ENCODE measurements at regions not wholly inside any gene's neighbourhood (a gene's known extent, or its start where the extent isn't known, plus 50 kb on each side); places are given as distances from the start of the nearest gene placed in this dataset.
"Not testable (repeated sequence)": the region's sequence is repeated elsewhere in the genome, so short reads cannot be mapped to it uniquely, and the experiment has no call there.

DNA sequence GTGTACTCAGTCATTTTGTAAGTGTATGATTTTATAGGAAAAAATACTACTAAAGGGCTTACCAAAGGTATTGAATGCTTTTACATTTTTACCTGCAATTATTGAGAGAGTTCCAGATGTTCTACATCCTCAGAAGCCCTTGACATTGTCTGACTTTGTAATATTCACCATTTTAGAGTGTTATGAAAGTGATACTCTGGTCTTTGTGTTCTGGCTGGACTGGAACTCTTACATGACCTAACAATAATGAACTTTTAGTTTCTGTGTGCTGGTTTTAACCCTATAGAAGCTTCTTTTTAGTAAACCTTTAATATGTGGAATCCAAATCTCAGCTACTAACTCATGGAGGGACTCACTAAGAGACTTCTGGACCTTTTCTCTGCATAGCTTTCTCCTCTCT lies 478.8 kb upstream of the SPANXN1 start:
- intact Hi-C loops (cut with DNase I): no loop called here
- no peak for ATAC-seq
- no peak for DNase-seq (ENCODE audit: low spot score)

DNA sequence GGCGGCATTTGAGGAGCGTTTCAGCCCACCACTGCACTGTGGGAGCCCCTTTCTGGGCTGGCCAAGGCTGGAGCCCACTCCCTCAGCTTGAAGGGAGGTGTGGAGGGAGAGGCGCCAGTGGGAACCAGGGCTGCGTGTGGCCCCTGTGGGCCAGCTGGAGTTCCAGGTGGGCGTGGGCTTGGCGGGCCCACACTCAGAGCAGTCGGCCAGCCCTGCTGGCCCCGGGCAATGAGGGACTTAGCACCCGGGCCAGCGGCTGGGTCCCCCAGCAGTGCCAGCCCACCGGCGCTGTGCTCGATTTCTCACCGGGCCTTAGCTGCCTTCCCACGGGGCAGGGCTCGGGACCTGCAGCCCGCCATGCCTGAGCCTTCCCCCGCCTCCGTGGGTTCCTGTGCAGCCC lies 463.8 kb upstream of the SPANXN1 start:
- ATAC-seq; intact Hi-C loops (cut with DNase I): not testable (repeated sequence)

DNA sequence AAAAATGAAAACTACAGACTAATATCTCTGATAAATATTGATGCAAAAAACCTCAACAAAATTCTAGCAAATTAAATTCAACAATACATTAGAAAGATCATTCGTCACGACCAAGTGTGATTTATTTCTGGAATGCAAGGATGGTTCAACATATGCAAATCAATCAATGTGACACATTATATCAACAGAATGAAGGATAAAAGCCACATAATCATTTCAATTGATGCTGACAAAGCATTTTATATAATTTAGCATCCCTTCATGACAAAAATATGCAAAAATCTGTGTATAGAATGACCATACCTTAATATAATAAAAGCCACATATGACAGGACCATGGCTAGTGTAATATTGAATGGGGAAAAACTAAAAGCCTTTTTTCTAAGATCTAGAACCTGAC lies 457.2 kb upstream of the SPANXN1 start:
- DNase-seq (ENCODE audit: low spot score) (no peak), ATAC-seq (no peak)
- intact Hi-C loops (cut with DNase I): no loop called here

More for the DNA sequence above, 463.8 kb upstream of the SPANXN1 start:
- not testable (repeated sequence) for DNase-seq (ENCODE audit: low spot score)

DNA sequence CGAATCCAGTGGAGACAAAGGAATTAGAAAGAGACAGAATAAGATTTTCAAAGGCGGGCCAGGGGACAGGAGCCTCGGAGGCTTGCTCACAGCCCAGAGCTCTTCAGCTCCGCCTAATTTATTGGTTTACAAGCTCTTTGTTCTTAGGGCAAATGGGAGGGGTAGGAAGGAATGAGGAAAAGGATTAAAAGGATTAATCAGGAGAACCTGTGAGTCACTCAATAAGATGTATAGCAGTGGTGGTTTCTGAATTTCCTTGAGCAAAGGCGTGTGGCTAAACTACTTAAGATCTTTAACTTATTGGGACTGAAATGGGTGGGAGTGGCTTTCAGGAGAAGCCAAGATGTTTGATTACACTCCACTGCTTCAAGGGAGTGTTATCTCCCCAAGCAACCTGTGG lies 456.0 kb upstream of the SPANXN1 start:
- ATAC-seq: no peak
- no peak for DNase-seq (ENCODE audit: low spot score)
- intact Hi-C loops (cut with DNase I): no loop called here

DNA sequence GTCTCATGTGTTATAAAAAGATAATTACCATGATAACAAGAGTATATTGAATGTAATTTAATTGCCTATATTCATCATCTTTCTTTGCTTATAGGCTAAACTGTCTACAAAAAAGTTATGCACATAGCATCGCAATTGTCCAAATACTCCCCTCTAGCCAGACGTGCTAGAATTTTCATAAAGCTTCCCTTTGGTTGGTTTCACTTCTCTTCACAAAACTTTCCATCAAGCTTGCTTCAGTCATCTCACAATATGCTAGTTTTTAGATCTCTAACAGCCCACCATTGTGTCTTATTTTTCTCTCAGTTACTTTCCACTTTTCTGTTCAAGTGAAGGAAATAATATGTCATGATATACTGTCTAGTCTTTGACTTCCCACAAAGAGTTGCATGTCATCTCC lies 448.3 kb upstream of the SPANXN1 start:
- intact Hi-C loops (cut with DNase I): no loop called here
- DNase-seq (ENCODE audit: low spot score): no peak
- ATAC-seq: no peak

DNA sequence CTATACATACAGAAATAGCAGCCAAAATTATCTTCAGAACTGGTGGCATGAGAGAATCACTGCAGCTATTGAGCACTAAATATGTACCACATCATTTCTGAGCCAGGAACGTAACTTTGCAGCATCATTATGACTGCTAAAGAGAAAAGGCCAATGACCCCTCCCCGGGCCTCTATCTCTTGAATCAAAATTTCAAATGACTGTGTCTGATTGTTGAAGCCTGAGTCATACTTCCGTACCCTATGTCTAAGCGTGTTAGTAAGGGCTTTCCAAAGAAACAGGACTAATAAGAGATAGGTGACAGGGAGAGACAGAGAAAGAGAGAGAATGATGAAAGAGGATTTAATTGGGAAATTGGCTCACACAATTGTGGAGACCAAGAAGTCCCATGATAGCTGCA lies 445.5 kb upstream of the SPANXN1 start:
- intact Hi-C loops (cut with DNase I): no loop called here
- no peak for ATAC-seq
- no peak for DNase-seq (ENCODE audit: low spot score)

DNA sequence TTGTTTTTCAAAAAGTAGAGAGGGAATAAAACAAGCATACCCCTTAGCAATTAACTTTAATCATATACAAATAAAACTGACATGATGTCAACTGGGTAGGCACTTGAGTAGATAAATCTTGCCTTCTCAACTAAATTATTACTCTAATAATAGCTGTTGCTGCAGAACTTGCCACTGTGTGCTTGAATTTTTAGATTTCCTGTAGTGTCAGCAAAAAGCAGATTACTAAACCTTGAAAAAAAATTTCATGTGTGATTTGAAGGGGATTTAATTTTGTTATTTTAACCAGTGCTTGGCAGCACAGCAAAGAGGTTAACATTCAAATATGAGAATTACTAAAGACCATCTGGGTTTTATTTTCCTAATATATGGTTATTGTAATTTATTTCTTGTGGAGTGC lies 438.3 kb upstream of the SPANXN1 start:
- DNase-seq (ENCODE audit: low spot score) (no peak), ATAC-seq (no peak)
- intact Hi-C loops (cut with DNase I): no loop called here

DNA sequence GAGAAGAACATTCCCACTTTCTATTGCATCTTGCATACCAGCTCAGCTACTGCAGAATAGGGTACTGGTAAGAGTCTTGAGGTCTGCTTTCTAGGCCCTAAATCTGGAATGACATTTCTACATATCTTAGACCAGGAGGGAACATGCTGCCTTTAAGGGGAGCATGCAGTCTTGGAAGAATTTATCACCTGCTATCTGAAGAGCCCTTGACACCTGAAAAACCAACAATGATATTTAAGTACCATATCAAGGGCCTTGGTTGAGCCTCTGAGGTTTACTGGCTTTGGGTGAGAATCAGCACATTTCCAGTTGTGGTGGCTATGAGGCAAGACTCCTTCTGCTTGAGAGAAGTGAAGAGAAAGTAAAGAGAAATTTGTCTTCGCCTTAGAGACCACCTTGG lies 436.8 kb upstream of the SPANXN1 start:
- DNase-seq (ENCODE audit: low spot score): no peak
- intact Hi-C loops (cut with DNase I): no loop called here
- ATAC-seq: no peak

DNA sequence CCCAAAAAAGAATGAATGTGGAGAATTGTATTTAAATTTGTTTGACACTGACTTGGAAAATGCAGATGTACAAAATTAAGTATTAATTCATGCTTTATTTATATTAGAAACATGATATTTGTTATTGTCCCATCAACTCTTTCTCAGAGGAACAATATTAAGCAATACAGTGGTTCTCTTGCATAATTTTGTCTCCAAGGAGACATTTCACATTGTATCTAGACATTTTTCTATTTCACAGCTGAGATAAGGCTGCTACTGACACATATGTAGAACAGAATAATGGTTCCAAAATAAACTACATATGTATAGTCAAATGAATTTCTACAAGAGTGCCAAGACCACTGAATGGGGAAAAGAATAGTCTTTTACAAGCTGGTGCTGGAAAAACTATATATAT lies 427.9 kb upstream of the SPANXN1 start:
- intact Hi-C loops (cut with DNase I): no loop called here
- DNase-seq (ENCODE audit: low spot score) (no peak), ATAC-seq (no peak)

DNA sequence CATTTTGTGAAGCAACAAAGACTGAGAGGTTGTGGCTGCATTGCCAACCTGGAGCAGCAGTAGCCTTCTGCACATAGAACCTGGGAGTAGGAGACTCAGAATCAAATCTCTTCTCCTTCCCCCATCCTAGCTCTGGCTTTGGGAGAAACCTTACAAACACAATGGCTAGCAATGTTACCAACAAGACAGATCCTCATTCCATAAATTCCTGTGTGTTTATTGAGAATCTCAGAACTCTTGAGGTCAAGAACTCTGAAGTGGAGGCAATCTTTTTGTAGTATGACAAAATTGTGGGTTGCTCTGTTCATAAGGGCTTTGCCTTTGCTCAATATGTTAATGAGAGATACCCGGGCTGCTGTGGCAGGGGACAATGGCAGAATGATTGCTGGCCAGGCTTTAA lies 406.7 kb upstream of the SPANXN1 start:
- DNase-seq (ENCODE audit: low spot score) (no peak), ATAC-seq (no peak)
- intact Hi-C loops (cut with DNase I): no loop called here

DNA sequence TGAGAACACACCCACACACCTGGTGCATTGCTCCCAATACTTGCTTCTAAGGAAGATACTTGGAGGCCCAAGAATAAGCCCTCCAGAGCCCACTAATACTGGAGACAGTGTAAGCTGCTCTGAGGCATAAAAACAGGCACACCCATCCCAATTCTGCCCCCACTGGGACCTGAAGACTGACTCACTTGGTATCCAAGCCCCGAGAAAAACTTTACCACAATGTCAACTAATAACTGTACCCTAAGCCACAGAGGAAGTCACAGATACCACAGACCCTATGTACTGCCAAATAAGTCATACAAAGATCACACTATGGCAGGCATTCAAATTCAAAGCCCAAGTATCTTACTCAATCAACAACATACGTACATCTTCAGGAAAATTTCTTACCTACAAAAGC lies 398.2 kb upstream of the SPANXN1 start:
- ATAC-seq: no peak
- intact Hi-C loops (cut with DNase I): no loop called here

DNA sequence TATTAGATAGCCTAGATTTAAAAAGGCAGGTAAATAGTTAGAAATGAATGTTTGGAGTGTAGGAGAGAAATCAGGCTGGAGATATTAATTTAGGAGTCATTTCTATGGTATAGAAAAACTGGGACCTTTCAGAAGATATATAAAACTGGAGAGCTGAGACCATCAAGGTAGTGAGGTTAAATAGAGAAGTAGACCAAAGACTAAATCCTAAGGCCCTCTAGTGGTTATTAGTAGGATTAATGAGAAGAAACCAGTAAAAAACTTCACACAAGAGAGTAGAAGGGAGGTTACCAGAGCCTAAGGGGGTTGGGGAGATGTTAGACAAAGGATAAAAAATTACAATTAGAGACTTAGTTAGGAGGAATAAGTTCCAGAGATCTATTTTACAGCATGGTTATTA lies 351.0 kb upstream of the SPANXN1 start:
- intact Hi-C loops (cut with DNase I): no loop called here
- no peak for DNase-seq (ENCODE audit: low spot score)
- no peak for ATAC-seq

More for the DNA sequence above, 398.2 kb upstream of the SPANXN1 start:
- DNase-seq (ENCODE audit: low spot score): no peak

DNA sequence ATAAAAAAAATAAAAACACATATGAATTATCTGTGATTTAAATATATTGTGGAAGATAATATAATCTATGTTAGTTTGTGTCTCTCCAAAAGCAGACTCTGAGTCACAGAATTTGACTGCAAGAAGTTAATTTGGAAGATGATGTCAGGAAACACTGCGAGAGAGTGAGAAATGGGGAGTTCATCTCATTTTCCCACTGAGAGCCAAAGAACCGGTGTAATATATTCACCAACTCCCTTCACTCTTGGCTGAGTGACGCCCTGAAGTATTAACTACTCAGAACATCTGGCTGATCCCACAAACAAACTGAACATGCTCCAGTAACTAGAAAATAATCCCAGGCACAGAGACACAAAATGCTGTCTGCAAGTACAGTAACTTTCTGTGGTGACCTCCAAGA lies 345.8 kb upstream of the SPANXN1 start:
- DNase-seq (ENCODE audit: low spot score): no peak
- intact Hi-C loops (cut with DNase I): no loop called here
- ATAC-seq: no peak

DNA sequence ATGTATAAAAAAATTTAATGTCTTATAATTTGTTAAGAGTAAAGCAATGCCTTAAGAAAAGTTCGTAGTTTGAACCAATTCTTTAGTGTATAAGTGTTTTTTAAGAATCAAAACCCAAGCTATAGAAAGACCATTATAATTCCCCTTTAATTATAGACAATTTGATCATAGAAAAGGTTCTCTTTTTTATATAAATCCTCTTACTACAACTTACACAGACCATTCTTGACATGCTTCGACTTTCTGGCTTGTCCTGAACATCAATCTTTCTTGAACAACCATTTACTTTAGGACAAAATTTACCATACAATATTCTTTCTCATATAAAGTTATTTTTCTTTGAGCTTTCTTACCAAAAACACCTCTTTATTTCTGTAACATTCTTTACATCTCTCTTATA lies 330.5 kb upstream of the SPANXN1 start:
- intact Hi-C loops (cut with DNase I): no loop called here
- no peak for ATAC-seq
- DNase-seq (ENCODE audit: low spot score): no peak

DNA sequence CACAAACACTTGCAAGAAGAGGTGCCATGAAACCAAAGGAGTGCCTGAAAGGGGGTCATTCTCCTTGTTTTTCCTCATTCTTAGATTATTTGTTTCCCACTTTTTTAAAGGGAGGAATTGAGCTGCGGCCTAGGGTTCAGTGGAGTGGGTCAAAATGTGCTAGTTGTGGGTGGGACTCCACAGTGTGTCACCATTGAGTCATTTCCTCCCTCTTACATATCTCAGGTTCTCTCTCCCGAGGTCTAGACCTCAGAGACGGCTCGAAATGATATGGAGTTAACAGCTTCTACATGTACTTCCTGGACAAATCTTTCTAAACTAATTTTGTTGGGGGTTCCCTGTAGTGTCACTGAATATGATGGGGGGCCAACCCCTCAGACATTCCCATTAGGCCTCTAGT lies 328.4 kb upstream of the SPANXN1 start:
- ATAC-seq (no peak), DNase-seq (ENCODE audit: low spot score) (no peak)
- intact Hi-C loops (cut with DNase I): no loop called here

DNA sequence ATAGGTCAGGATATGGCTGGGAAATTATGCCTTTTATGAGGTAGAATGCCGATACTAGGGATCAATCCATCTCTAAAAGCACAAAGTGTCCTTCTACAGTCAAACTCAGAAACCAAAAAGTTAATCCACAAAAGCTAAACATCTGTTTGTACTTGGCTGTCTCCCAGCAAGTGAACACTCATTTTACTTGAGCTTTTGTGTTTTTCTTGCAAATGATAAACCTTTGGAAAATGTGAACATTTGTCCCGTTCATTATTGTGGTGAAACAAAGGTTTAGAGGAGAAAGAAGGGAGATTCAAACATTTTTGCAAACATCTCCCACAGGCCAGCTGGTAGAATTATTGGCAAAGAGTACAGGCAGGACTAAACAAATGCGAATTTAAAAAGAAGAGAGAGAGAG lies 300.6 kb upstream of the SPANXN1 start:
- DNase-seq (ENCODE audit: low spot score): no peak
- intact Hi-C loops (cut with DNase I): no loop called here
- no peak for ATAC-seq

All from sciatic nerve (tissue), 2 donors.